Fibroblast of villous mesenchyme (primary cell): ENCODE measurements at regions not wholly inside any gene's neighbourhood (a gene's known extent, or its start where the extent isn't known, plus 50 kb on each side); places are given as distances from the start of the nearest gene placed in this dataset.

Source experiments
- DNase-seq: peaks from one replicate; pipeline ENCODE4 v3.0.0-alpha.2; 2010; ENCODE audit warnings: low read depth
- H3K4me3 ChIP-seq: 2 replicates; pipeline ENCODE4 v1.5.1; 2011; ENCODE audit warnings: low read depth, mild to moderate bottlenecking, low read length
- TF ChIP-seq, protein P1 (sequence below): IDR thresholded peaks from 2 replicates; pipeline ENCODE4 v1.5.1; 2012; ENCODE audit warnings: low read depth, mild to moderate bottlenecking, low read length; ENCODE audit not compliant: insufficient read depth

DNA sequence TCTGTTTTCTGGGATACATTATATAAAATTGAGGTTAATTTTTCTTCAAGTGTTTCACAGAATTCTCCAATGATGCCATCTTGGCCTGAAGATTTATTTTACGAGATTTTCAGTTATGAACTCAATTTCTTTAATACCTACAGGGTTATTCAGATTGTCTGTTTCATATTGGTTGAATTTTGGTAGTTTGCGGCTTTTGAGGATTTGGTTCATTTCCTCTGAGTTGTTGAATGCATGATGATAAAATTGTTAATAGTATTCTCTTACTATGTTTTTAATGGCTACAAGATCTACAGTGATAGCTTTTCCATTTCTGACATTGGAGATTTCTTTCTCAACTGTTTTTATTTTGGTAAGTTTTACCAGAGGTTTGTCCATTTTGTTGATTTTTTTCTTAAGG is 63.9 kb upstream of the PTPRG start:
- H3K4me3 ChIP-seq = no peak overlapping the region
- TF ChIP-seq, protein P1, sequence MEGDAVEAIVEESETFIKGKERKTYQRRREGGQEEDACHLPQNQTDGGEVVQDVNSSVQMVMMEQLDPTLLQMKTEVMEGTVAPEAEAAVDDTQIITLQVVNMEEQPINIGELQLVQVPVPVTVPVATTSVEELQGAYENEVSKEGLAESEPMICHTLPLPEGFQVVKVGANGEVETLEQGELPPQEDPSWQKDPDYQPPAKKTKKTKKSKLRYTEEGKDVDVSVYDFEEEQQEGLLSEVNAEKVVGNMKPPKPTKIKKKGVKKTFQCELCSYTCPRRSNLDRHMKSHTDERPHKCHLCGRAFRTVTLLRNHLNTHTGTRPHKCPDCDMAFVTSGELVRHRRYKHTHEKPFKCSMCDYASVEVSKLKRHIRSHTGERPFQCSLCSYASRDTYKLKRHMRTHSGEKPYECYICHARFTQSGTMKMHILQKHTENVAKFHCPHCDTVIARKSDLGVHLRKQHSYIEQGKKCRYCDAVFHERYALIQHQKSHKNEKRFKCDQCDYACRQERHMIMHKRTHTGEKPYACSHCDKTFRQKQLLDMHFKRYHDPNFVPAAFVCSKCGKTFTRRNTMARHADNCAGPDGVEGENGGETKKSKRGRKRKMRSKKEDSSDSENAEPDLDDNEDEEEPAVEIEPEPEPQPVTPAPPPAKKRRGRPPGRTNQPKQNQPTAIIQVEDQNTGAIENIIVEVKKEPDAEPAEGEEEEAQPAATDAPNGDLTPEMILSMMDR = no peak

DNA sequence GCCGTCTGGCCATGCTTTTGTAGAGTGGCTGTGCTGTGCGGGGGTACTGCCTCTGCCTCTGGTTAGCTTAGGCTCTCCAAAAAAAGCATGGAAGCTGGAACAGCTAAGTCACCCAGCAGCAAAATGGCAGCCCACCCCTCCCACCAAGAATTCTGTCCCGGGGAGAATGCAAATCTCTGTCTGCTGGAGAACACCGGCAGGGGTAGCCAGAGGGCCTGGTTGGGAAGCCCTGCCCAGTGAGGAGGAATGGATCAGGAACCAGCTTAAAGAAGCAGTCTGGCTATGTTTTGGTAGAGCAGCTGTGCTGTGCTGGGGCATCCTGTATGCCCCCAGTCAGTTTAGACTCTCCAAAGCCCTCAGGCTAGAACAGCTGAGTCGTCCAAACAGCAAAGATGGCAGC is 56.2 kb upstream of the PTPRG start:
- TF ChIP-seq, protein P1 = no peak
- DNase-seq = no peak
- no peak overlapping the region for H3K4me3 ChIP-seq

More for the DNA sequence above, 63.9 kb upstream of the PTPRG start:
- DNase-seq = no peak

DNA sequence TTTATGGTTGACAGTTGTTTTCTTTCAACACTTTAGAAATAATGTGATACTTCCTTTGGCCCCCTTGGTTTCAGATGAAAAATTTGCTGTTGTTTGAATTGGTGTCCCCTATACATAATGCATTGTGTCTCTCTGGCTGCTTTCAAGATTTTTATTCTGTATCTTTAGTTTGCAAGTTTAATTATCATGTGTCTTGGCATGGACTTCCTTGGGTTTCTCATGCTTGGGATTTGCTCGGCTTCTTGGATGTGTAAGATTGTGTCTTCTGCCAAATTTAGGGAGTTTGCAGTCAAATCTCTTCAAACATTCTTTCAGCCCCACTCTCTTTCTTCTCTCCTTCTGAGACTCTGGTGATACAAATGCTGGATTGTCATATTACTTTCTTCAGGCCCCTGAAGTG is 53.4 kb upstream of the PTPRG start:
- TF ChIP-seq, protein P1 = no peak

More for the DNA sequence above, 53.4 kb upstream of the PTPRG start:
- no peak overlapping the region for H3K4me3 ChIP-seq
- DNase-seq = no peak
